Keratinocyte (primary cell): ENCODE measurements at regions not wholly inside any gene's neighbourhood (a gene's known extent, or its start where the extent isn't known, plus 50 kb on each side); places are given as distances from the start of the nearest gene placed in this dataset.

Experiments
- DNase-seq: peaks from one replicate; pipeline ENCODE4 v3.0.0-alpha.2; 2011; ENCODE audit warnings: low read depth, missing footprints, low spot score
- FAIRE-seq: peaks from 2 replicates; lab custom pipeline; 2011; peaks lifted over from hg19 to GRCh38; lab: Jason Lieb, UNC
- H2AFZ ChIP-seq: 2 replicates; pipeline ENCODE4 v1.6.0; 2012; ENCODE audit warnings: low read length, control low read depth, inconsistent platforms; ENCODE audit not compliant: control insufficient read depth
- H3K27ac ChIP-seq: 2 replicates; pipeline ENCODE4 v1.5.1; 2011; ENCODE audit warnings: low read length; ENCODE audit not compliant: control insufficient read depth, insufficient read depth
- H3K27me3 ChIP-seq: 3 replicates; pipeline ENCODE4 v1.6.0; 2011; ENCODE audit warnings: low read length; ENCODE audit not compliant: control insufficient read depth, insufficient read depth; ENCODE audit errors: extremely low read depth
- H3K36me3 ChIP-seq, 2 experiments: 2 replicates in 1 of 2; 3 replicates in 1 of 2; pipeline ENCODE4 v1.5.1; 2011; ENCODE audit warnings: low read length in 2 of 2, mild to moderate bottlenecking in 1 of 2; ENCODE audit not compliant: control insufficient read depth in 2 of 2, insufficient read depth in 2 of 2; ENCODE audit errors: extremely low read depth in 1 of 2
- H3K4me1 ChIP-seq: 3 replicates; pipeline ENCODE4 v1.5.1; 2011; ENCODE audit warnings: low read length; ENCODE audit not compliant: control insufficient read depth, insufficient read depth; ENCODE audit errors: extremely low read depth
- H3K4me2 ChIP-seq: 3 replicates; pipeline ENCODE4 v1.6.0; 2011; ENCODE audit warnings: low read depth, low read length; ENCODE audit not compliant: control insufficient read depth, insufficient read depth; ENCODE audit errors: extremely low read depth
- H3K4me3 ChIP-seq, 3 experiments: fragments of 200-600 bp in 1 of 3; sonication (generic) in 1 of 3; 2 replicates in 2 of 3; 3 replicates in 1 of 3; pipeline ENCODE4 v1.5.1; 2011 to 2016; ENCODE audit warnings: low read length in 3 of 3, mild to moderate bottlenecking in 3 of 3, control low read depth in 2 of 3, inconsistent platforms in 1 of 3, low read depth in 1 of 3, mixed read lengths in 1 of 3, mixed run types in 1 of 3, moderate library complexity in 1 of 3; ENCODE audit not compliant: control insufficient read depth in 2 of 3, insufficient read depth in 2 of 3; ENCODE audit errors: extremely low read depth in 1 of 3
- H3K79me2 ChIP-seq: 2 replicates; pipeline ENCODE4 v1.6.0; 2012; ENCODE audit warnings: low read length; ENCODE audit not compliant: control insufficient read depth, insufficient read depth
- H3K9ac ChIP-seq: 3 replicates; pipeline ENCODE4 v1.6.0; 2011; ENCODE audit warnings: low read length; ENCODE audit not compliant: control insufficient read depth, insufficient read depth; ENCODE audit errors: extremely low read depth
- H3K9me1 ChIP-seq: 3 replicates; pipeline ENCODE4 v1.6.0; 2011; ENCODE audit warnings: low read length; ENCODE audit not compliant: control insufficient read depth, insufficient read depth; ENCODE audit errors: extremely low read depth
- H3K9me3 ChIP-seq: 2 replicates; pipeline ENCODE4 v1.5.1; 2012; ENCODE audit warnings: low read depth, low read length; ENCODE audit not compliant: control insufficient read depth
- H4K20me1 ChIP-seq: 3 replicates; pipeline ENCODE4 v1.6.0; 2011; ENCODE audit warnings: low read length; ENCODE audit not compliant: control insufficient read depth, insufficient read depth; ENCODE audit errors: extremely low read depth
- CTCF ChIP-seq, 3 experiments: IDR thresholded peaks in 1 of 3; conservative IDR thresholded peaks in 1 of 3; optimal IDR thresholded peaks in 1 of 3; 2 replicates in 2 of 3; 3 replicates in 1 of 3; pipeline versions ENCODE3 to v1.5.1; 2011; ENCODE audit warnings: low read length in 3 of 3, mild to moderate bottlenecking in 3 of 3, moderate library complexity in 2 of 3, control low read depth in 1 of 3, inconsistent platforms in 1 of 3; ENCODE audit not compliant: insufficient read depth in 2 of 3; ENCODE audit errors: extremely low read depth in 1 of 3
- EZH2 ChIP-seq: IDR thresholded peaks from one replicate; pipeline ENCODE4 v1.6.1; 2012; ENCODE audit warnings: inconsistent platforms, mild to moderate bottlenecking, low read length, moderate library complexity
- dilution Hi-C: fragments of 300-500 bp; cut with MboI; formaldehyde crosslinking; loops from one replicate; pipeline ENCODE4 v1.7.0; 2020; ENCODE audit warnings: low sequenced_read_pairs; ENCODE audit not compliant: extremely low pct_ligation_motif_present

GRCh38 chr14:100413699-100414098, 90.6 kb downstream of the SLC25A47 start:
- TF ChIP-seq CTCF (optimal IDR thresholded peaks at IDR 0.05 in 1 of 3, IDR thresholded peaks at IDR 0.05 in 1 of 3, conservative IDR thresholded peaks at IDR 0.05 in 1 of 3; ENCODE audit: extremely low read depth in 1 of 3, insufficient read depth in 2 of 3, low read length in 3 of 3) = no peak
- H2AFZ ChIP-seq = no peak overlapping the region
- no peaks in the 10 kb centered on the region for H3K9me3 ChIP-seq
- no peak for FAIRE-seq
- no peak overlapping the region for H3K9ac ChIP-seq
- H3K79me2 ChIP-seq = no peaks in the 10 kb centered on the region
- H3K4me3 ChIP-seq = no peak overlapping the region
- peaks cover 16% of the 10 kb centered on the region for H3K4me1 ChIP-seq
- H4K20me1 ChIP-seq = no peaks in the 10 kb centered on the region
- H3K9me1 ChIP-seq = peaks cover 6% of the 10 kb centered on the region
- DNase-seq = no peak
- H3K4me2 ChIP-seq = no peak overlapping the region
- H3K27me3 ChIP-seq = no peaks in the 10 kb centered on the region
- dilution Hi-C loops = no loop called here
- no peak overlapping the region for H3K27ac ChIP-seq
- H3K36me3 ChIP-seq = no peaks in the 10 kb centered on the region

- no peak overlapping the region for H3K27ac ChIP-seq
- TF ChIP-seq EZH2 (no peak), CTCF (optimal IDR thresholded peaks at IDR 0.05 in 1 of 3, IDR thresholded peaks at IDR 0.05 in 1 of 3, conservative IDR thresholded peaks at IDR 0.05 in 1 of 3; ENCODE audit: extremely low read depth in 1 of 3, insufficient read depth in 2 of 3, low read length in 3 of 3) (no peak)
- no peak overlapping the region for H2AFZ ChIP-seq
- FAIRE-seq (no peak), DNase-seq (no peak)
- H3K27me3 ChIP-seq = no peaks in the 10 kb centered on the region
- no peak overlapping the region for H3K4me2 ChIP-seq
- no peaks in the 10 kb centered on the region for H3K9me3 ChIP-seq
- H3K36me3 ChIP-seq = no peaks in the 10 kb centered on the region
- H3K9me1 ChIP-seq = peaks cover 6% of the 10 kb centered on the region
- dilution Hi-C loops = no loop called here
- H3K79me2 ChIP-seq = no peaks in the 10 kb centered on the region
- peaks cover 14% of the 10 kb centered on the region for H3K4me1 ChIP-seq
- H3K9ac ChIP-seq = no peak overlapping the region
- no peaks in the 10 kb centered on the region for H4K20me1 ChIP-seq
- H3K4me3 ChIP-seq = no peak overlapping the region
Observed at GRCh38 chr14:100415226-100415625, 92.1 kb downstream of the SLC25A47 start.
